K562 (cell line): ENCODE measurements at regions not wholly inside any gene's neighbourhood (a gene's known extent, or its start where the extent isn't known, plus 50 kb on each side); places are given as distances from the start of the nearest gene placed in this dataset.

Experiments used
- ARID2 ChIP-seq: fragments of 450-650 bp; IDR thresholded peaks from 2 replicates; pipeline ENCODE4 v1.6.1; 2017; ENCODE audit warnings: antibody characterized with exemption, mild to moderate bottlenecking
- CBX1 ChIP-seq: sonication (generic); IDR thresholded peaks from 2 replicates; pipeline ENCODE4 v1.6.1; 2016; ENCODE audit warnings: antibody characterized with exemption, low read depth, mild to moderate bottlenecking
- CCNT2 ChIP-seq: IDR thresholded peaks from 2 replicates; pipeline ENCODE4 v1.6.1; 2011; ENCODE audit warnings: borderline replicate concordance, low read depth, mild to moderate bottlenecking, moderate library complexity, mixed read lengths, low read length; ENCODE audit not compliant: insufficient read length; ENCODE audit errors: extremely low read depth
- GATAD2B ChIP-seq: fragments of 450-650 bp; IDR thresholded peaks from 2 replicates; pipeline ENCODE4 v1.6.1; 2017; ENCODE audit warnings: mild to moderate bottlenecking, borderline replicate concordance
- NBN ChIP-seq: fragments of 450-650 bp; IDR thresholded peaks from 2 replicates; pipeline ENCODE4 v1.6.1; 2016; ENCODE audit warnings: low read depth, mild to moderate bottlenecking
- NONO ChIP-seq, 2 experiments: fragments of 200-400 bp in 1 of 2; fragments of 450-650 bp in 1 of 2; formaldehyde crosslinking in 1 of 2; IDR thresholded peaks; 2 replicates each; pipeline ENCODE4 v1.6.1; 2017; ENCODE audit warnings: low read depth in 2 of 2, mild to moderate bottlenecking in 2 of 2, moderate library complexity in 2 of 2, low read length in 1 of 2
- NR3C1 ChIP-seq: sonication (generic); formaldehyde crosslinking; IDR thresholded peaks from 2 replicates; pipeline ENCODE4 v1.8.1; 2022; ENCODE audit warnings: missing genetic modification reagents
- RBFOX2 ChIP-seq: fragments of 200-400 bp; formaldehyde crosslinking; IDR thresholded peaks from 2 replicates; pipeline ENCODE4 v1.6.1; 2017; ENCODE audit warnings: low read depth, mild to moderate bottlenecking, low read length, moderate library complexity
- ZFP36 ChIP-seq: fragments of 150-350 bp; IDR thresholded peaks from 2 replicates; pipeline ENCODE4 v1.6.1; 2018; ENCODE audit warnings: low read length, low read depth; ENCODE audit not compliant: partially characterized antibody
- ZNF699 ChIP-seq: fragments of 250-450 bp; sonication (Bioruptor Pico); IDR thresholded peaks from 2 replicates; pipeline ENCODE4 v1.8.0; 2021; ENCODE audit warnings: mild to moderate bottlenecking, moderate library complexity; ENCODE audit not compliant: insufficient replicate concordance
- TF ChIP-seq, protein P1 (sequence below): fragments of 250-450 bp; sonication (Bioruptor Pico); IDR thresholded peaks from 2 replicates; pipeline ENCODE4 v1.4.0; 2020; ENCODE audit warnings: mild to moderate bottlenecking, moderate library complexity, borderline replicate concordance

GRCh38 chr6:105818505-105818904, 267.6 kb upstream of the PRDM1 start (continued):
- no peak for TF ChIP-seq NONO (IDR thresholded peaks at IDR 0.05; ENCODE audit: low read depth in 2 of 2, low read length in 1 of 2)
- no peak for TF ChIP-seq GATAD2B
- no peak for TF ChIP-seq CCNT2
- TF ChIP-seq RBFOX2: no peak
- no peak for TF ChIP-seq ZFP36
- TF ChIP-seq, protein P1, sequence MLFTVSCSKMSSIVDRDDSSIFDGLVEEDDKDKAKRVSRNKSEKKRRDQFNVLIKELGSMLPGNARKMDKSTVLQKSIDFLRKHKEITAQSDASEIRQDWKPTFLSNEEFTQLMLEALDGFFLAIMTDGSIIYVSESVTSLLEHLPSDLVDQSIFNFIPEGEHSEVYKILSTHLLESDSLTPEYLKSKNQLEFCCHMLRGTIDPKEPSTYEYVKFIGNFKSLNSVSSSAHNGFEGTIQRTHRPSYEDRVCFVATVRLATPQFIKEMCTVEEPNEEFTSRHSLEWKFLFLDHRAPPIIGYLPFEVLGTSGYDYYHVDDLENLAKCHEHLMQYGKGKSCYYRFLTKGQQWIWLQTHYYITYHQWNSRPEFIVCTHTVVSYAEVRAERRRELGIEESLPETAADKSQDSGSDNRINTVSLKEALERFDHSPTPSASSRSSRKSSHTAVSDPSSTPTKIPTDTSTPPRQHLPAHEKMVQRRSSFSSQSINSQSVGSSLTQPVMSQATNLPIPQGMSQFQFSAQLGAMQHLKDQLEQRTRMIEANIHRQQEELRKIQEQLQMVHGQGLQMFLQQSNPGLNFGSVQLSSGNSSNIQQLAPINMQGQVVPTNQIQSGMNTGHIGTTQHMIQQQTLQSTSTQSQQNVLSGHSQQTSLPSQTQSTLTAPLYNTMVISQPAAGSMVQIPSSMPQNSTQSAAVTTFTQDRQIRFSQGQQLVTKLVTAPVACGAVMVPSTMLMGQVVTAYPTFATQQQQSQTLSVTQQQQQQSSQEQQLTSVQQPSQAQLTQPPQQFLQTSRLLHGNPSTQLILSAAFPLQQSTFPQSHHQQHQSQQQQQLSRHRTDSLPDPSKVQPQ: no peak
- TF ChIP-seq CBX1: no peak
- TF ChIP-seq ZNF699 (CRISPR knock-in tag): no peak
- no peak for TF ChIP-seq NR3C1 (CRISPR knock-in tag)
- TF ChIP-seq NBN: no peak
- TF ChIP-seq ARID2: no peak
- TF ChIP-seq, all 486 proteins: peak for 0
